HG02759 (cell line): ENCODE measurements at regions not wholly inside any gene's neighbourhood (a gene's known extent, or its start where the extent isn't known, plus 50 kb on each side); places are given as distances from the start of the nearest gene placed in this dataset.

Experiments used
- ATAC-seq: cut with Tn5 transposase; IDR thresholded peaks from one replicate; pipeline ENCODE4 v1.9.1; 2021; ENCODE audit warnings: mild to moderate bottlenecking, moderate library complexity; ENCODE audit not compliant: unreplicated experiment

DNA sequence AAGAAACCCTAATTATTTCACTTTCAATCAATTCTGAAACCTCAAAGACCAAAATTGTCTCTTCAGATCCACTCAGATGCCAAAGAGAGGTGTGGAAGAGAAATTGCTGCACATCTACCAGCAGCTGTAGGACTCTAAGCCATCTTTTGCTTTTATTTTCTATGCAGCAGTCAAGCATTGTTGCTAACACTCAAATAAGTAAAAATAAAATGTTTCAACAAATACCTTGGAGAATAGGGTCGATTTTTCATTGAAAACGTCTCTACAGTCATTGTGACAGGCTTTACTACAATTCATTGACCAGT lies 66.4 kb upstream of the CFAP20DC start:
- ATAC-seq: no peak

GRCh38 chr3:59115364-59116232 lies 65.8 kb upstream of the CFAP20DC start:
- no peak for ATAC-seq

GRCh38 chr3:59107856-59108815 lies 58.3 kb upstream of the CFAP20DC start:
- no peak for ATAC-seq

DNA sequence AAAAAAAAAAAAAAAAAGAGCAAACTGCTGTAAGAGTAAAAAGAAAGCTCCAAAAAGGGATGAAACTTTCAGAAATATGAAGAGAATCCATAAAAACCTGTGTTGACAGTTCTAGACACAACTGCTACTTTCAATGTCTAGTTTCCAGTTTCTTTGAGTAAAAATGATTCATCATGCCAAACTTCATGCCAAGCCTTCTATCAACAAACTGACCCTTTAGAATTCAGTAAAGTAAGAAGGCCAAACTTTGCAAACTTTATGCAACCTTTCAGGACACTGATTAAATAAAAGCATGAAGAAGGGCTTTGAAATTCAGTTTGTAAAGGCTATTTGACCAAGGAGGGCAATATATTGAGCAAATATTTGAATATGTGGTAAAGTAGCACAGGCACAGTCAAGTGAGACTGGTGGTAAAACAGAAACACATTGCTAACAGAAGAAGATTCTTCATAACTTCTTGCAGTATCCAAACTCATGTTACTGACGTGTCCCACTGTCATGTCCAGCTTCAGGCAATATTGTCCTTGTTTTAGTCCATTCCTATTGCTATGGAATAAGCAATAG lies 56.3 kb upstream of the CFAP20DC start:
- no peak for ATAC-seq

DNA sequence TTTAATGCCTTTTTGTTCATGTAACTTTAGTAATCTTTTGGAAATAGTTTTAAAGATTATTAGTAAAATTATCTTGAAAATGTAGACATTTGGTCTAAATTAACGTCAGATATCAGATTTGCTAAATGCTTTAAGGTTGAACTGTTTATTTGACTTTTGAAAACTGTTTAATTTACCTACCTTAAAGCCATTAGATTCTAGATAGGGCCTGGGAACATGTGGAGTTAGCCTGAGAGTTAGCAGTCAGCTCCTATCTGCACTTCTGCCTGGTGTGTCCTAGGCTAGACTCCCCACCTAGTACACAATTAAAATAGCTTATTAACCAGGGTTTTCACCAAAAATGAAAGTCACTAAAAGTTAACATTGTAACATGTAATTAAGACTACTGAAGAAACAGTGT lies 53.7 kb upstream of the CFAP20DC start:
- ATAC-seq: no peak

- no peak for ATAC-seq
Measured at GRCh38 chr3:59101231-59101736, 51.5 kb upstream of the CFAP20DC start.
